PC-3 (cell line): ENCODE measurements at regions not wholly inside any gene's neighbourhood (a gene's known extent, or its start where the extent isn't known, plus 50 kb on each side); places are given as distances from the start of the nearest gene placed in this dataset.

Source experiments
- CTCF ChIP-seq: fragments of 300-600 bp; sonication (generic); conservative IDR thresholded peaks from 2 replicates; pipeline ENCODE4 v1.5.1; 2017; ENCODE audit warnings: antibody characterized with exemption, low read depth, mild to moderate bottlenecking, low read length
- EZH2 ChIP-seq: fragments of 300-600 bp; sonication (generic); IDR thresholded peaks from one replicate; pipeline ENCODE4 v1.6.1; 2017; ENCODE audit warnings: antibody characterized with exemption, mild to moderate bottlenecking, low read length; ENCODE audit not compliant: unreplicated experiment
- EZH2phosphoT487 ChIP-seq: fragments of 300-600 bp; sonication (generic); IDR thresholded peaks from 2 replicates; pipeline ENCODE4 v1.6.1; 2018; ENCODE audit warnings: mild to moderate bottlenecking, antibody characterized with exemption, low read length, borderline replicate concordance

GRCh38 chr6:21941926-21942325 is 348.4 kb downstream of the SOX4 start:
- TF ChIP-seq CTCF (no peak), EZH2 (no peak), EZH2phosphoT487 (no peak)
